ENCODE measurements at regions not wholly inside any gene's neighbourhood (a gene's known extent, or its start where the extent isn't known, plus 50 kb on each side); places are given as distances from the start of the nearest gene placed in this dataset.

DNA sequence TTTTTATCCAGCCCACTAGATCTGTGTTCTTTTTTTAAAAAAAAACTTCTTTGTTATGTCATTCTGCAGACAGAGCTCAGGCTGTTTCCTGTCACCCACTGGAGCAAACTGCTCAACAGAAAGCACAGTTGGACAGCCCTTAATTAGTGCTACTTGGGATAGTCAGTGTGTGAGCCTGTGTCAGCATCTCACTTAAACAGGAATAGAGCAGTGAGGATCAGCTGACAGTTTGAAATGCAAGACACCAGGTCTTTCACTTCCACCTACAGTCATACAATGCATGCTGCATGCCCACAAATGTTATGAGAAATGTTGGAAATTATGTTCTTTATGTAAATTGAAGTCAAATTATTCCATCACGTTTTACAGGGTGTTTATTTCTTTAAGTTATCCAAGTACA is 174.9 kb downstream of the NR4A2 start:
- 23 to 52% methylated on average over 1 of the region's 1 CpG for WGBS, 2 donors
- Histone ChIP-seq H3K27ac (no peak overlapping the region), H3K4me1 (peaks cover 0 to 11% (median 0%) of the 10 kb centered on the region in 3 donors), H3K4me3 (no peak overlapping the region), H3K9me3 (no peaks in the 10 kb centered on the region), H3K36me3 (no peaks in the 10 kb centered on the region), H3K27me3 (no peaks in the 10 kb centered on the region)
- no peak for DNase-seq
- intact Hi-C loops (cut with DNase I): no loop called here
- TF ChIP-seq, protein P1, sequence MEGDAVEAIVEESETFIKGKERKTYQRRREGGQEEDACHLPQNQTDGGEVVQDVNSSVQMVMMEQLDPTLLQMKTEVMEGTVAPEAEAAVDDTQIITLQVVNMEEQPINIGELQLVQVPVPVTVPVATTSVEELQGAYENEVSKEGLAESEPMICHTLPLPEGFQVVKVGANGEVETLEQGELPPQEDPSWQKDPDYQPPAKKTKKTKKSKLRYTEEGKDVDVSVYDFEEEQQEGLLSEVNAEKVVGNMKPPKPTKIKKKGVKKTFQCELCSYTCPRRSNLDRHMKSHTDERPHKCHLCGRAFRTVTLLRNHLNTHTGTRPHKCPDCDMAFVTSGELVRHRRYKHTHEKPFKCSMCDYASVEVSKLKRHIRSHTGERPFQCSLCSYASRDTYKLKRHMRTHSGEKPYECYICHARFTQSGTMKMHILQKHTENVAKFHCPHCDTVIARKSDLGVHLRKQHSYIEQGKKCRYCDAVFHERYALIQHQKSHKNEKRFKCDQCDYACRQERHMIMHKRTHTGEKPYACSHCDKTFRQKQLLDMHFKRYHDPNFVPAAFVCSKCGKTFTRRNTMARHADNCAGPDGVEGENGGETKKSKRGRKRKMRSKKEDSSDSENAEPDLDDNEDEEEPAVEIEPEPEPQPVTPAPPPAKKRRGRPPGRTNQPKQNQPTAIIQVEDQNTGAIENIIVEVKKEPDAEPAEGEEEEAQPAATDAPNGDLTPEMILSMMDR (IDR thresholded peaks at IDR 0.05): peak in 2 of 6 experiments; percentile 9 to 18
- no peak for TF ChIP-seq POLR2A (IDR thresholded peaks at IDR 0.05)

DNA sequence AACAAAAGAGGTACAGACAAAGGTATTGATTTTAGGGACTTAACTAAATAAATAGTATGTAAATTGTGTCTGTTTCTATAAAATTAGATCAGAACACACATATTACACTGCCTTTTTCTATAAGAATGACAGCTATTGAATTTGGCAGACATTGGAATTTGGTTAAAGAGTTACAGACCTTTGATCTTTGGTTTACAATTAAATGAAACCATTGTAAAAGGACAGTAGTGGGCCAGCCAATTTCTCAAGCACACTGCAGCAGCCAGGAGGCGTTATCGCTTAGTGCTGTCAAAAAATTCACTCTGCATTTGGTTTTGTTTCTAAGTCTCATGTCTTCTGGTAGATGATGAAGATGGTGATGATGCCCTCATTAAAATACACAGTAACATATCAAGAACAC is 175.9 kb downstream of the NR4A2 start:
- intact Hi-C loops (cut with DNase I): no loop called here
- H3K27ac ChIP-seq: no peak overlapping the region
- H3K4me3 ChIP-seq: no peak overlapping the region
- H3K9me3 ChIP-seq: no peaks in the 10 kb centered on the region
- H3K36me3 ChIP-seq: no peaks in the 10 kb centered on the region
- DNase-seq: no peak
- 79 to 97% methylated on average over 2 of the region's 2 CpGs for WGBS, 2 donors
- TF ChIP-seq, protein P1 (IDR thresholded peaks at IDR 0.05): peak in 3 of 6 experiments; percentile 11 to 34 (median 13)
- TF ChIP-seq POLR2A (IDR thresholded peaks at IDR 0.05): no peak
- no peaks in the 10 kb centered on the region for H3K27me3 ChIP-seq
- H3K4me1 ChIP-seq: peaks cover 0 to 7% (median 0%) of the 10 kb centered on the region in 3 donors

DNA sequence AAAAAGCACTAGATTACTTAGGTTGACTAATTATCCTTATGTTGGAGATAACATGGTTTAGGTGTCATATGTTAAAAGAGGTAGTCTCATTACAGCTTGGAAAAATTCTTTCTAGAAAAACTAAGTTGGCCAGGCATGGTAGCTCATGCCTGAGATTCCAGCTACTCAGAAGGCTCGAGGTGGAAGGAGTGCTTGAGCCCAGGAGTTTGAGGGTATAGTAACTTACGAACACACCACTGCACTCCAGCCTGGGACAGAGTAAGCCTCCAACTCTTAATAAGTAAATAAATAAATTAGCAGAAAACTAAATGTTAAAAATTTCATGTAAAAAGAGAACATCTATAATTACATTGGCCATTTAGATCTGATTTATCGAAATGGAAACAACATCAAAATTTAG is 177.2 kb downstream of the NR4A2 start:
- intact Hi-C loops (cut with DNase I): no loop called here
- TF ChIP-seq, protein P1 (IDR thresholded peaks at IDR 0.05): no peak
- TF ChIP-seq POLR2A (IDR thresholded peaks at IDR 0.05): no peak
- Histone ChIP-seq H3K27me3 (no peaks in the 10 kb centered on the region), H3K4me1 (peaks cover 0 to 4% (median 0%) of the 10 kb centered on the region in 3 donors), H3K9me3 (no peaks in the 10 kb centered on the region), H3K27ac (no peak overlapping the region), H3K4me3 (no peak overlapping the region), H3K36me3 (no peaks in the 10 kb centered on the region)
- 74 to 80% methylated on average over 3 of the region's 3 CpGs for WGBS, 2 donors
- DNase-seq: no peak

DNA sequence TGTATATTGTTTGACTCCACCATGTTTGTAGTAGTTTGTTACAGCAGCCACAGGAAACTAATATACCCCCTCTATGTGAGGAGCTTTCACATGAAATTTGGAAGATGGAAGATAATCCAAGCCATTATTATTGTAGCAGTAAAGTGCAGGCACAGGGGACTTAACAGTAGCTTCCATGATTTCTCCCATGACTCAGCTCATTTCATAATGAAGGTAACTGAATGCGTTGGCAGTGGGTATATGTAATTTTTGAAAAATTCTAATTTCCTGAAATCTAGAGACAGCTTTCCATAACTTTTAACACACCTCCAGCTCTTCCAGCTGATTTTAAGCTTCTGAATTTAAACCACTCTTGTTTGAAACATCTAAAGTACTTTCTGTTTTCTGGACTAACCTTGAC is 181.2 kb downstream of the NR4A2 start:
- Histone ChIP-seq H3K4me3 (no peak overlapping the region), H3K4me1 (peaks cover 0 to 8% (median 4%) of the 10 kb centered on the region in 3 donors), H3K27ac (no peak overlapping the region), H3K9me3 (no peaks in the 10 kb centered on the region), H3K36me3 (no peaks in the 10 kb centered on the region), H3K27me3 (no peaks in the 10 kb centered on the region)
- TF ChIP-seq, protein P1 (IDR thresholded peaks at IDR 0.05): no peak
- no peak for TF ChIP-seq POLR2A (IDR thresholded peaks at IDR 0.05)
- no peak for DNase-seq
- intact Hi-C loops (cut with DNase I): no loop called here
- WGBS, 2 donors: 90 to 95% methylated on average over 1 of the region's 1 CpG

DNA sequence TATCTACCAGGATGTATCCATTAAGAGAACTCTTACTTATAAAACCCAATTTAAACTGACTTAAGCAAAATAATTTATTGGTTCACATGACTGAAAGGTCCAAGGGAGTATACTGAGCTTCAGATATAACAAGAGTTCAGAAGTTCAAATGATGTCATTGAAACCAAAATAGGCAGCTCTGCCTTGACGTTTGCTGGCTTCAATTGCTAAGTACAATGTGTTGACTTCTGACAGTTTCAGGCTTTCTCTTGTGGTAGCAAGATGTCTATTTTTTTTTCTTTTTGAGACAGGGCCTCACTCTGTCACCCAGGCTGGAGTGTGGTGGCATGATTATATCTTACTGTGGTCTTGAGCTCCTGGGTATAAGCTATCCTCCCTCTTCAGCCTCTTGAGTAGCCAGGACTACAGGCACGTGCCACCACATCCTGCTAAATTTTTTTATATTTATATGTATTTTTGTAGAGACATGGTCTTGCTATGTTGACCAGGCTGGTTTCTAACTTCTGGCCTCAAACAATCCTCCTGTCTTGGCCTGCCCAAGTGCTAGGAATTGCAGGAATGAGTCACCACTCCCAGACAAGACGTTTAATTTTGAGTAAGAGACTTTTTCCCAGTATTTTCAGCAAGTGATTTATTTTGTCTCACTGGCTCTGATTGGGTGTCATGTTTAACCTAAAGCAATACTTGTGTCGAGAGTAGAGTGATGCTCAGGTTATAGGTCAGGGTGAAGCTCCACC is 184.8 kb downstream of the NR4A2 start:
- Histone ChIP-seq H3K27me3 (no peaks in the 10 kb centered on the region), H3K27ac (peak overlapping the region in 1 of 4 donors; percentile 21), H3K4me1 (peaks cover 0 to 8% (median 4%) of the 10 kb centered on the region in 3 donors), H3K9me3 (no peaks in the 10 kb centered on the region), H3K4me3 (no peak overlapping the region), H3K36me3 (no peaks in the 10 kb centered on the region)
- intact Hi-C loops (cut with DNase I): no loop called here
- WGBS, 2 donors: 14 to 20% methylated on average over 4 of the region's 4 CpGs
- DNase-seq: no peak
- no peak for TF ChIP-seq POLR2A (IDR thresholded peaks at IDR 0.05)
- TF ChIP-seq, protein P1 (IDR thresholded peaks at IDR 0.05): no peak
